A549 (cell line): ENCODE measurements at regions not wholly inside any gene's neighbourhood (a gene's known extent, or its start where the extent isn't known, plus 50 kb on each side); places are given as distances from the start of the nearest gene placed in this dataset.

Source experiments
- EHMT2 ChIP-seq: fragments of 200-600 bp; sonication (generic); IDR thresholded peaks from 2 replicates; pipeline ENCODE4 v1.6.1; 2016; ENCODE audit warnings: antibody characterized with exemption, low read depth, mild to moderate bottlenecking, moderate library complexity
- EP300 ChIP-seq, 2 experiments: fragments of >200 bp; sonication (Bioruptor Twin); formaldehyde crosslinking; IDR thresholded peaks; 2 replicates in 1 of 2; 3 replicates in 1 of 2; pipeline ENCODE4 v1.6.1; 2016 to 2017
- KDM1A ChIP-seq: fragments of 200-600 bp; sonication (generic); IDR thresholded peaks from 2 replicates; pipeline ENCODE4 v1.6.1; 2016; ENCODE audit warnings: low read depth, mild to moderate bottlenecking
- MYC ChIP-seq: IDR thresholded peaks from 2 replicates; pipeline ENCODE4 v1.6.1; 2012; ENCODE audit warnings: mild to moderate bottlenecking, inconsistent platforms, low read length, improper control_type of control experiment, borderline replicate concordance
- POLR2A ChIP-seq: IDR thresholded peaks from 2 replicates; pipeline ENCODE4 v1.6.1; 2012; ENCODE audit warnings: mild to moderate bottlenecking, low read length
- RNF2 ChIP-seq: fragments of 200-600 bp; sonication (generic); IDR thresholded peaks from 2 replicates; pipeline ENCODE4 v1.6.1; 2016; ENCODE audit warnings: low read depth, mild to moderate bottlenecking, antibody characterized with exemption, moderate library complexity, borderline replicate concordance
- SMC3 ChIP-seq: fragments of >200 bp; sonication (Bioruptor Twin); formaldehyde crosslinking; IDR thresholded peaks from 3 replicates; pipeline ENCODE4 v1.6.1; 2018; ENCODE audit warnings: inconsistent platforms
- SREBF2 ChIP-seq: fragments of 450-650 bp; IDR thresholded peaks from 2 replicates; pipeline ENCODE4 v1.6.1; 2014; ENCODE audit warnings: mild to moderate bottlenecking, moderate library complexity
- TP53 ChIP-seq: fragments of 250-450 bp; sonication (Bioruptor Pico); IDR thresholded peaks from 2 replicates; pipeline ENCODE4 v1.5.0; 2021; ENCODE audit warnings: mild to moderate bottlenecking, moderate library complexity
- TF ChIP-seq, protein P1 (sequence below): IDR thresholded peaks from 2 replicates; pipeline ENCODE4 v1.6.1; 2012
- TF ChIP-seq, protein P2 (sequence below): fragments of >200 bp; sonication (Bioruptor Twin); formaldehyde crosslinking; IDR thresholded peaks from 3 replicates; pipeline ENCODE4 v1.5.1; 2016
- TF ChIP-seq, protein P3 (sequence below): fragments of 200-600 bp; sonication (generic); IDR thresholded peaks from 2 replicates; pipeline ENCODE4 v1.6.1; 2016; ENCODE audit warnings: antibody characterized with exemption, mild to moderate bottlenecking, moderate library complexity
- TF ChIP-seq, protein P4 (sequence below): fragments of 150-350 bp; IDR thresholded peaks from 2 replicates; pipeline ENCODE4 v1.6.1; 2014; ENCODE audit warnings: low read depth, mild to moderate bottlenecking, low read length

DNA sequence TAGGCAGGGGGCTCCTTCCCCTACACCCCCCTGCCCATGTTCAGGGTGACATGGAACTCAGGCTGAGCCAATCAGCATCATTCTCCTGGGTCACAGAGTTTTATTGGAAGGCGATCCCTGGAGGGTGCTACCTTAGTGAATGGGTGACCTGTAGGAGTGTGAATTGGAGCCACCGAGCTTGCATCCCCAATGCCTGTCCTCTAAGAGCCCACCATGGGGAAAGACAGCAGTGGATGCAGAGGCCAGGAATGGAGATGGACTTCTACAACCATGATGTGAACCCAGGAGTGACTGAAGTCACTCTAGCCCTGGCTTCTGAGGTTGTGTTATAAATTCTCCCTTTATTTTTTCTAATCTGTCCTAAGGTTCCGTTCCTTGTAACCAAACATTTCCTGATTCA lies 89.4 kb downstream of the CCDC71L start:
- TF ChIP-seq, protein P1, sequence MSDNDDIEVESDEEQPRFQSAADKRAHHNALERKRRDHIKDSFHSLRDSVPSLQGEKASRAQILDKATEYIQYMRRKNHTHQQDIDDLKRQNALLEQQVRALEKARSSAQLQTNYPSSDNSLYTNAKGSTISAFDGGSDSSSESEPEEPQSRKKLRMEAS: no peak
- TF ChIP-seq, protein P2, sequence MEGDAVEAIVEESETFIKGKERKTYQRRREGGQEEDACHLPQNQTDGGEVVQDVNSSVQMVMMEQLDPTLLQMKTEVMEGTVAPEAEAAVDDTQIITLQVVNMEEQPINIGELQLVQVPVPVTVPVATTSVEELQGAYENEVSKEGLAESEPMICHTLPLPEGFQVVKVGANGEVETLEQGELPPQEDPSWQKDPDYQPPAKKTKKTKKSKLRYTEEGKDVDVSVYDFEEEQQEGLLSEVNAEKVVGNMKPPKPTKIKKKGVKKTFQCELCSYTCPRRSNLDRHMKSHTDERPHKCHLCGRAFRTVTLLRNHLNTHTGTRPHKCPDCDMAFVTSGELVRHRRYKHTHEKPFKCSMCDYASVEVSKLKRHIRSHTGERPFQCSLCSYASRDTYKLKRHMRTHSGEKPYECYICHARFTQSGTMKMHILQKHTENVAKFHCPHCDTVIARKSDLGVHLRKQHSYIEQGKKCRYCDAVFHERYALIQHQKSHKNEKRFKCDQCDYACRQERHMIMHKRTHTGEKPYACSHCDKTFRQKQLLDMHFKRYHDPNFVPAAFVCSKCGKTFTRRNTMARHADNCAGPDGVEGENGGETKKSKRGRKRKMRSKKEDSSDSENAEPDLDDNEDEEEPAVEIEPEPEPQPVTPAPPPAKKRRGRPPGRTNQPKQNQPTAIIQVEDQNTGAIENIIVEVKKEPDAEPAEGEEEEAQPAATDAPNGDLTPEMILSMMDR: no peak
- TF ChIP-seq, protein P3, sequence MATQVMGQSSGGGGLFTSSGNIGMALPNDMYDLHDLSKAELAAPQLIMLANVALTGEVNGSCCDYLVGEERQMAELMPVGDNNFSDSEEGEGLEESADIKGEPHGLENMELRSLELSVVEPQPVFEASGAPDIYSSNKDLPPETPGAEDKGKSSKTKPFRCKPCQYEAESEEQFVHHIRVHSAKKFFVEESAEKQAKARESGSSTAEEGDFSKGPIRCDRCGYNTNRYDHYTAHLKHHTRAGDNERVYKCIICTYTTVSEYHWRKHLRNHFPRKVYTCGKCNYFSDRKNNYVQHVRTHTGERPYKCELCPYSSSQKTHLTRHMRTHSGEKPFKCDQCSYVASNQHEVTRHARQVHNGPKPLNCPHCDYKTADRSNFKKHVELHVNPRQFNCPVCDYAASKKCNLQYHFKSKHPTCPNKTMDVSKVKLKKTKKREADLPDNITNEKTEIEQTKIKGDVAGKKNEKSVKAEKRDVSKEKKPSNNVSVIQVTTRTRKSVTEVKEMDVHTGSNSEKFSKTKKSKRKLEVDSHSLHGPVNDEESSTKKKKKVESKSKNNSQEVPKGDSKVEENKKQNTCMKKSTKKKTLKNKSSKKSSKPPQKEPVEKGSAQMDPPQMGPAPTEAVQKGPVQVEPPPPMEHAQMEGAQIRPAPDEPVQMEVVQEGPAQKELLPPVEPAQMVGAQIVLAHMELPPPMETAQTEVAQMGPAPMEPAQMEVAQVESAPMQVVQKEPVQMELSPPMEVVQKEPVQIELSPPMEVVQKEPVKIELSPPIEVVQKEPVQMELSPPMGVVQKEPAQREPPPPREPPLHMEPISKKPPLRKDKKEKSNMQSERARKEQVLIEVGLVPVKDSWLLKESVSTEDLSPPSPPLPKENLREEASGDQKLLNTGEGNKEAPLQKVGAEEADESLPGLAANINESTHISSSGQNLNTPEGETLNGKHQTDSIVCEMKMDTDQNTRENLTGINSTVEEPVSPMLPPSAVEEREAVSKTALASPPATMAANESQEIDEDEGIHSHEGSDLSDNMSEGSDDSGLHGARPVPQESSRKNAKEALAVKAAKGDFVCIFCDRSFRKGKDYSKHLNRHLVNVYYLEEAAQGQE: no peak
- no peak for TF ChIP-seq TP53 (CRISPR knock-in tag)
- TF ChIP-seq EHMT2: no peak
- TF ChIP-seq POLR2A: no peak
- TF ChIP-seq SREBF2: no peak
- no peak for TF ChIP-seq EP300 (IDR thresholded peaks at IDR 0.05)
- no peak for TF ChIP-seq RNF2
- TF ChIP-seq KDM1A: no peak
- no peak for TF ChIP-seq SMC3
- TF ChIP-seq MYC: no peak
- TF ChIP-seq, protein P4, sequence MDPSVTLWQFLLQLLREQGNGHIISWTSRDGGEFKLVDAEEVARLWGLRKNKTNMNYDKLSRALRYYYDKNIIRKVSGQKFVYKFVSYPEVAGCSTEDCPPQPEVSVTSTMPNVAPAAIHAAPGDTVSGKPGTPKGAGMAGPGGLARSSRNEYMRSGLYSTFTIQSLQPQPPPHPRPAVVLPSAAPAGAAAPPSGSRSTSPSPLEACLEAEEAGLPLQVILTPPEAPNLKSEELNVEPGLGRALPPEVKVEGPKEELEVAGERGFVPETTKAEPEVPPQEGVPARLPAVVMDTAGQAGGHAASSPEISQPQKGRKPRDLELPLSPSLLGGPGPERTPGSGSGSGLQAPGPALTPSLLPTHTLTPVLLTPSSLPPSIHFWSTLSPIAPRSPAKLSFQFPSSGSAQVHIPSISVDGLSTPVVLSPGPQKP: no peak
